Gastrocnemius medialis (tissue), 4 donors: ENCODE measurements at regions not wholly inside any gene's neighbourhood (a gene's known extent, or its start where the extent isn't known, plus 50 kb on each side); places are given as distances from the start of the nearest gene placed in this dataset.

Source experiments
- ATAC-seq, 2 donors: fragments of 150-250 bp; one replicate each; pipeline ENCODE4 v1.9.1; 2016
- DNase-seq, 2 donors: peaks; one replicate each; pipeline ENCODE4 v3.0.0-alpha.2; 2019
- H3K27ac ChIP-seq, 4 donors: fragments of 200-600 bp; sonication (generic); 1 replicate in 1 of 4; 2 replicates in 3 of 4; pipeline ENCODE4 v1.5.1; 2016 to 2018; ENCODE audit warnings: mild to moderate bottlenecking in 2 of 4, moderate library complexity in 1 of 4
- H3K27me3 ChIP-seq, 3 donors: fragments of 200-600 bp; sonication (generic) in 2 of 3; 1 replicate in 1 of 3; 2 replicates in 2 of 3; pipeline versions ENCODE4 v1.5.1 to v1.6.0; 2016 to 2019; ENCODE audit warnings: mild to moderate bottlenecking in 1 of 3, moderate library complexity in 1 of 3
- H3K36me3 ChIP-seq, 2 donors: fragments of 200-600 bp; sonication (generic) in 1 of 2; one replicate each; pipeline ENCODE4 v1.5.1; 2017 to 2018
- H3K4me1 ChIP-seq, 2 donors: fragments of 200-600 bp; sonication (generic) in 1 of 2; one replicate each; pipeline ENCODE4 v1.5.1; 2016 to 2017; ENCODE audit warnings: mild to moderate bottlenecking in 2 of 2
- H3K4me3 ChIP-seq, 4 donors: fragments of 200-600 bp; sonication (generic) in 3 of 4; 1 replicate in 1 of 4; 2 replicates in 3 of 4; pipeline ENCODE4 v1.5.1; 2016 to 2019; ENCODE audit warnings: mild to moderate bottlenecking in 2 of 4
- H3K9me3 ChIP-seq, 3 donors: fragments of 200-600 bp; sonication (generic) in 2 of 3; 1 replicate in 1 of 3; 2 replicates in 2 of 3; pipeline ENCODE4 v1.5.1; 2016 to 2019
- POLR2A ChIP-seq, 2 donors: fragments of 450-650 bp; IDR thresholded peaks; one replicate each; pipeline ENCODE4 v1.6.1; 2017; ENCODE audit warnings: antibody characterized with exemption in 2 of 2, mild to moderate bottlenecking in 2 of 2, moderate library complexity in 2 of 2
- in situ Hi-C, 4 donors: fragments of 200-750 bp; cut with MboI; loops; one replicate each; pipeline versions ENCODE4 v1.15.0 to v1.8.0; 2017; ENCODE audit warnings: low sequenced_read_pairs in 4 of 4
- intact Hi-C: fragments of 100-400 bp; cut with DNase I; formaldehyde crosslinking; loops from one replicate; pipeline ENCODE4 v1.15.1; 2023; ENCODE audit warnings: low total_unique reads
- TF ChIP-seq, protein P1 (sequence below), 5 experiments: fragments of 450-650 bp in 3 of 5; fragments of 200-600 bp in 2 of 5; sonication (generic) in 2 of 5; IDR thresholded peaks in 4 of 5; conservative IDR thresholded peaks in 1 of 5; 1 replicate in 4 of 5; 2 replicates in 1 of 5; pipeline ENCODE4 v1.5.1; 2016 to 2019; ENCODE audit warnings: antibody characterized with exemption in 5 of 5, mild to moderate bottlenecking in 3 of 5, moderate library complexity in 3 of 5

DNA sequence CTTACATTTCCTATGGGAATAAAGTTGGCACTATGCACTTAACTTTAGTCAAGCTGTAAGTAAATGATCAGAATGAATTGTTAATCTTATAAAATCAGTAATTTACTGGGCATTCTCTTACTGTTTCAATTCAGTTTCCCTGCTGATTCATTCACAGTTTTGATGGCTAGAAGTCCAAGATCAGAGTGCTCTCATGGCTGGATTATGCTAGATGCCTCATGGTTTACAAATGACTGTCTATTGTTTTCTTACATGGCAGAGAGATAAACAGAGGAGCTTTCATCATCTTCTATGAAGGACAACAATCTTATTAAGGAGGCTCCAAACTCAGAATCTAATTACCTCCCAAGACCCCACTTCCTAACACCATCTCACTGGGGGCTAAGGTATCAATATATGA, 135.1 kb upstream of the CARD18 start:
- ATAC-seq: no peak
- Histone ChIP-seq H3K36me3 (no peaks in the 10 kb centered on the region), H3K9me3 (no peaks in the 10 kb centered on the region), H3K27ac (no peak overlapping the region), H3K4me3 (no peak overlapping the region), H3K27me3 (no peaks in the 10 kb centered on the region), H3K4me1 (no peaks in the 10 kb centered on the region)
- intact Hi-C loops: no loop called here
- no peak for TF ChIP-seq POLR2A (IDR thresholded peaks at IDR 0.05)
- TF ChIP-seq, protein P1, sequence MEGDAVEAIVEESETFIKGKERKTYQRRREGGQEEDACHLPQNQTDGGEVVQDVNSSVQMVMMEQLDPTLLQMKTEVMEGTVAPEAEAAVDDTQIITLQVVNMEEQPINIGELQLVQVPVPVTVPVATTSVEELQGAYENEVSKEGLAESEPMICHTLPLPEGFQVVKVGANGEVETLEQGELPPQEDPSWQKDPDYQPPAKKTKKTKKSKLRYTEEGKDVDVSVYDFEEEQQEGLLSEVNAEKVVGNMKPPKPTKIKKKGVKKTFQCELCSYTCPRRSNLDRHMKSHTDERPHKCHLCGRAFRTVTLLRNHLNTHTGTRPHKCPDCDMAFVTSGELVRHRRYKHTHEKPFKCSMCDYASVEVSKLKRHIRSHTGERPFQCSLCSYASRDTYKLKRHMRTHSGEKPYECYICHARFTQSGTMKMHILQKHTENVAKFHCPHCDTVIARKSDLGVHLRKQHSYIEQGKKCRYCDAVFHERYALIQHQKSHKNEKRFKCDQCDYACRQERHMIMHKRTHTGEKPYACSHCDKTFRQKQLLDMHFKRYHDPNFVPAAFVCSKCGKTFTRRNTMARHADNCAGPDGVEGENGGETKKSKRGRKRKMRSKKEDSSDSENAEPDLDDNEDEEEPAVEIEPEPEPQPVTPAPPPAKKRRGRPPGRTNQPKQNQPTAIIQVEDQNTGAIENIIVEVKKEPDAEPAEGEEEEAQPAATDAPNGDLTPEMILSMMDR (IDR thresholded peaks at IDR 0.05 in 4 of 5, conservative IDR thresholded peaks at IDR 0.05 in 1 of 5): no peak
- in situ Hi-C loops: no loop called here
- no peak for DNase-seq

DNA sequence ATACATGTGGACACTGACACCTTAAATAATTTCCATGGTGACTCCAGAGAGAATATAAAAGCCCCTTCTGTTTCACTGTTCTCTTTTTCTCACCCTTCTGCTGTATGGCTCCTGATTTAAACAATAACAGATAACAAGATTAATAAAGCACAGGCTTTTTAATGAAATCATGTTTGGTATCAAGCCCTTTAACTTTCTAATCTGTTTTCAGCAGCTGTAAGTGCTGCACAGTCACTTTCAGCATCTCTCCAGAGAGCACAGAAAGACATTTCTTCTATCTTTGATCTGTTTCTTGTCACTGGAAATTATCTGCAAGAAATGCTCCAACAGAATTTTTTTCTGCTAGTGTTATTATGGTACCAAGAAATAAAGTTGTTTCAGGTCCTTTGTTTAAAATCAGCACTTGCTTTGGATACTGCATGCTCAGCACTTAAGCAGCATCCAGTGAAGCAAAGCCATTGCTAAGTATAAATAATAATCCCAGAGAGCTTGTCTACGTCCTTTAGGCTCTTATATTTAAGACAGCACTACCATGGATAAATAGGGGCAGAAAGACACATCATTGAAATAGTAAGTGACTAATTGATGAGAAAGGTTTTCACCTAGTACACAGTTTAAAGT, 134.2 kb upstream of the CARD18 start:
- no peak for TF ChIP-seq POLR2A (IDR thresholded peaks at IDR 0.05)
- TF ChIP-seq, protein P1 (IDR thresholded peaks at IDR 0.05 in 4 of 5, conservative IDR thresholded peaks at IDR 0.05 in 1 of 5): no peak
- no peak overlapping the region for H3K4me3 ChIP-seq

DNA sequence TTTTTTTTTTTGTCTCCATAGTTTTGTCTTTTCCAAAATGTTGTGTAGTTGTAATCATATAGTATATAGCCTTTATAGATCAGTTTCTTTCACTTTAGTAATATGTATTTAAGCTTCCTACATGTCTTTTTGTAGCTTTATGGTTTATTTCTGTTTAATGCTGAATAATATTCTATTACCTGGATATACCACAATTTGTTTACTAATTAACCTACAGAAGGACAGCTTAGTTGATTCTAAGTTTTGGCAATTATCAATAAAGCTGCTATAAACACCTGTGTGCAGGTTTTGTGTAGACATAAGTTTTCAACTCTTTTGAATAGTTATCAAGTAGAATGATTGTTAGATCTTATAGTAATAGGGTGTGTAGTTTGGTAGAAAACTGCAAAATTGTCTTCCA, 130.3 kb upstream of the CARD18 start:
- Histone ChIP-seq H3K27ac (no peak overlapping the region), H3K9me3 (no peaks in the 10 kb centered on the region), H3K4me3 (no peak overlapping the region), H3K27me3 (no peaks in the 10 kb centered on the region), H3K4me1 (no peaks in the 10 kb centered on the region), H3K36me3 (no peaks in the 10 kb centered on the region)
- TF ChIP-seq, protein P1 (IDR thresholded peaks at IDR 0.05 in 4 of 5, conservative IDR thresholded peaks at IDR 0.05 in 1 of 5): no peak
- no peak for TF ChIP-seq POLR2A (IDR thresholded peaks at IDR 0.05)
- ATAC-seq (no peak), DNase-seq (no peak)
- in situ Hi-C loops: no loop called here
- intact Hi-C loops: no loop called here

More for the DNA sequence above, 134.2 kb upstream of the CARD18 start:
- no peaks in the 10 kb centered on the region for H3K4me1 ChIP-seq
- H3K9me3 ChIP-seq: no peaks in the 10 kb centered on the region
- no peaks in the 10 kb centered on the region for H3K27me3 ChIP-seq
- intact Hi-C loops: no loop called here
- in situ Hi-C loops: no loop called here
- H3K27ac ChIP-seq: no peak overlapping the region
- H3K36me3 ChIP-seq: no peaks in the 10 kb centered on the region
- no peak for DNase-seq
- no peak for ATAC-seq

DNA sequence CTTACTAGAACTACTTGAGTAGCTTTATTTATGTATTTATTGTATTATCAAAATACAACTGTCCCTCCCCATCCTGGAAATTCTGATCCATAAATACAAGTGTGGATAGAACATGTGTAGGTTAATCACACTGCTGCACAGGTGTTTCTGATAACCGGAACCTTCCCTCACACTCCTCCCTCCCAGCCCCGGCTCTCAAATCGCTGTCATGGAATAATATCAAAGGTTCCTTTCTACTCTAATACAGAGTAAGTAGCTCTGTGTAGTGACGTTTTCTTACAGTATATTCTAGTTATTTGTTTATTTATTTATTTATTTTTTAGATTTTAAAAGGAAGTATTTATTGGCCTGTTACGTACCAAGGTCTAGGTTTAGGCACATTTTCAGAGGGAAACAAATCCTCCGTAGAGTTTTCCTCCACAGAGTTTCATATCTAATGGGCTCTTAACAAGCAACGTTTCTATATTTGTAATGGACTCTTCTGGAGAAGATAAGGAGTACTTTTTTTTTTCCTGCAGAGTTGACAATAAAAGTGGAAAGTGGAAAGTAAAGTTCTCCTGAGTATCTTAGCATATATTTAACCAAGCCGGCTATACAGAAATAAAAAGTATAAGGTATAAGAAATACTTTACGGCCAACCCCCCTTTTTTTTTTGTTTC, 129.0 kb upstream of the CARD18 start:
- intact Hi-C loops (no loop called here), in situ Hi-C loops (no loop called here)
- DNase-seq (no peak), ATAC-seq (no peak)
- H3K27me3 ChIP-seq: no peaks in the 10 kb centered on the region
- no peak overlapping the region for H3K4me3 ChIP-seq
- no peaks in the 10 kb centered on the region for H3K4me1 ChIP-seq
- no peak overlapping the region for H3K27ac ChIP-seq
- TF ChIP-seq, protein P1 (IDR thresholded peaks at IDR 0.05 in 4 of 5, conservative IDR thresholded peaks at IDR 0.05 in 1 of 5): no peak
- TF ChIP-seq POLR2A (IDR thresholded peaks at IDR 0.05): no peak
- no peaks in the 10 kb centered on the region for H3K36me3 ChIP-seq
- H3K9me3 ChIP-seq: no peaks in the 10 kb centered on the region
